Testis (tissue), 2 donors: ENCODE measurements at regions not wholly inside any gene's neighbourhood (a gene's known extent, or its start where the extent isn't known, plus 50 kb on each side); places are given as distances from the start of the nearest gene placed in this dataset.
"Not testable (repeated sequence)": the region's sequence is repeated elsewhere in the genome, so short reads cannot be mapped to it uniquely, and the experiment has no call there.

Experiments used
- DNase-seq: peaks from one replicate; pipeline ENCODE4 v3.0.0-alpha.2; 2019
- H3K27ac ChIP-seq, 2 donors: fragments of 200-600 bp; sonication (generic); one replicate each; pipeline ENCODE4 v1.5.1; 2019
- H3K27me3 ChIP-seq: fragments of 200-600 bp; sonication (generic); one replicate; pipeline ENCODE4 v1.5.1; 2019
- H3K36me3 ChIP-seq: fragments of 200-600 bp; sonication (generic); one replicate; pipeline ENCODE4 v1.5.1; 2017; ENCODE audit warnings: low read depth; ENCODE audit errors: missing control alignments
- H3K4me1 ChIP-seq: fragments of 200-600 bp; sonication (generic); one replicate; pipeline ENCODE4 v1.5.1; 2019
- H3K4me3 ChIP-seq, 2 donors: fragments of 200-600 bp; sonication (generic); one replicate each; pipeline ENCODE4 v1.5.1; 2017 to 2019
- H3K9me3 ChIP-seq: fragments of 200-600 bp; sonication (generic); one replicate; pipeline ENCODE4 v1.5.1; 2017
- CTCF ChIP-seq, 3 experiments: fragments of 450-650 bp in 2 of 3; fragments of 200-600 bp in 1 of 3; sonication (generic) in 1 of 3; IDR thresholded peaks; one replicate each; pipeline ENCODE4 v1.5.1; 2016 to 2019; ENCODE audit warnings: antibody characterized with exemption in 3 of 3, mild to moderate bottlenecking in 2 of 3, moderate library complexity in 1 of 3
- POLR2A ChIP-seq: fragments of 450-650 bp; IDR thresholded peaks from one replicate; pipeline ENCODE4 v1.6.1; 2017; ENCODE audit warnings: antibody characterized with exemption, mild to moderate bottlenecking, moderate library complexity
- WGBS, 2 donors: methylation state at CpG; one replicate each; pipeline ENCODE4 v1.1.5; 2018; 5-methylcytosine and 5-hydroxymethylcytosine counted together
- intact Hi-C: fragments of 100-400 bp; cut with DNase I; formaldehyde crosslinking; loops from one replicate; pipeline ENCODE4 v1.15.1; 2023; ENCODE audit warnings: low total_unique reads

DNA sequence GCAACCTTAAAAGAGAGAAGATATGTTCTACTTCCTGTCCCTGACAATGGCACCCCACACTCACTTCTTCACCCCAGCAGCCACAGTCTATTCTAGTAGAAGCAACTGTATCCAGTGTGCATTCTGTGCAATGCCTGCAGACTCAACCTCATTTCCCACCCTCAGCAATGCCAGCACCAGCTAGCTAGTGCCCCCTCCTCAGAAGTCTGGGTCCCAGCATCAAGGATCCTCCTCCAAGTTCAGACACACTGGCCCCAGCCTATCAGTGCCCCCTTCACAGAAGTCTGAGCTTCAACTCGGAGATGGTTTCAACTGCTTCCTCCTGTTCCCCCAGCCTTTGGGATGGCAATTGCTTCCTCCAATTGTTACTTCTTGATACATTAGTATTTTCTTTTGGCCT, 268.3 kb downstream of the MEX3B start:
- DNase-seq: no peak
- H3K9me3 ChIP-seq: no peaks in the 10 kb centered on the region
- no peak overlapping the region for H3K4me3 ChIP-seq
- TF ChIP-seq CTCF (IDR thresholded peaks at IDR 0.05): no peak
- no peak for TF ChIP-seq POLR2A
- H3K27me3 ChIP-seq: no peaks in the 10 kb centered on the region
- no peak overlapping the region for H3K27ac ChIP-seq
- peaks cover 9% of the 10 kb centered on the region for H3K4me1 ChIP-seq
- intact Hi-C loops: no loop called here
- no peaks in the 10 kb centered on the region for H3K36me3 ChIP-seq
- WGBS, 2 donors: 35 to 52% methylated on average over 1 of the region's 1 CpG

DNA sequence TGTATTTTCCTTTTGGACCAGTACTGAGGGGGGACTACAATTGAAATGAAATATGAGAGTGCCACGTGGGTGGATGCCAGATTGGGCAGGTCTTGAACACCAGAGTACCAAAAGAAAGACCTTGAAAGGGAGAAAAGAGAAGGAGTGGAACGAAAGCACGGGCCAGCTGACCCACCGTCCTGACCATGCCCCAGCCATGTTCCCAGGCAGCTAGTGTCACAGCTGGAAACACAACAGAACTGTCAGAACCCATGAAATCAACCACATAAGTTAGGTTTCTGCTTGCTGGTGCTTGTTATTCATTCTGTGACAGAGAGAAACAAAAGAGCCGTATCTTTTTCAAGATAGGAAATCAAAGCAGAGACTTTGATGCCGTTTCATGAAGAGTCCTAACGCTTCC, 268.8 kb downstream of the MEX3B start:
- DNase-seq: no peak
- TF ChIP-seq POLR2A (no peak), CTCF (IDR thresholded peaks at IDR 0.05) (no peak)
- no peak overlapping the region for H3K4me3 ChIP-seq
- H3K36me3 ChIP-seq: no peaks in the 10 kb centered on the region
- H3K4me1 ChIP-seq: peaks cover 9% of the 10 kb centered on the region
- no peak overlapping the region for H3K27ac ChIP-seq
- WGBS, 2 donors: 46 to 53% methylated on average over 7 of the region's 7 CpGs
- H3K27me3 ChIP-seq: no peaks in the 10 kb centered on the region
- H3K9me3 ChIP-seq: no peaks in the 10 kb centered on the region
- intact Hi-C loops: no loop called here

DNA sequence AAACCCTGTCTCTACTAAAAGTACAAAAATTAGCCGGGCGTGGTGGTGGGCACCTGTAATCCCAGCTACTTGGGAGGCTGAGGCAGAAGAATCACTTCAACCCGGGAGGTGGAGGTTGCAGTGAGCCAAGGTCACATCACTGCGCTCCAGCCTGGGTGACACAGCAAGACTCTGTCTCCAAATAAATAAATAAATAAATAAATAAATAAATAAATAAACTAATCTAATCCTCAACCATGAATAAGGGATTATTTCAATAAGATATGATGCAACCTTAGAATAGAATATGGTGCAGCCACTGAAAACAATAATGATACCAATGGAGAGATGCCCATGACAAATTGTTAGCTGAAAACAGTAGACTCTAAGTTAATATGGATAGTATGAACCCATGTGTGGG, 270.0 kb downstream of the MEX3B start:
- H3K9me3 ChIP-seq, H3K4me3 ChIP-seq, H3K36me3 ChIP-seq, H3K4me1 ChIP-seq, DNase-seq, H3K27ac ChIP-seq, intact Hi-C loops, H3K27me3 ChIP-seq: not testable (repeated sequence)
- 89 to 96% methylated on average over 4 of the region's 4 CpGs for WGBS, 2 donors

GRCh38 chr15:81774309-81774708, 271.5 kb downstream of the MEX3B start:
- Histone ChIP-seq H3K9me3 (no peaks in the 10 kb centered on the region), H3K36me3 (no peaks in the 10 kb centered on the region), H3K27ac (no peak overlapping the region), H3K27me3 (no peaks in the 10 kb centered on the region), H3K4me1 (peaks cover 9% of the 10 kb centered on the region), H3K4me3 (no peak overlapping the region)
- no peak for TF ChIP-seq POLR2A
- TF ChIP-seq CTCF (IDR thresholded peaks at IDR 0.05): no peak
- no peak for DNase-seq
- intact Hi-C loops: no loop called here

DNA sequence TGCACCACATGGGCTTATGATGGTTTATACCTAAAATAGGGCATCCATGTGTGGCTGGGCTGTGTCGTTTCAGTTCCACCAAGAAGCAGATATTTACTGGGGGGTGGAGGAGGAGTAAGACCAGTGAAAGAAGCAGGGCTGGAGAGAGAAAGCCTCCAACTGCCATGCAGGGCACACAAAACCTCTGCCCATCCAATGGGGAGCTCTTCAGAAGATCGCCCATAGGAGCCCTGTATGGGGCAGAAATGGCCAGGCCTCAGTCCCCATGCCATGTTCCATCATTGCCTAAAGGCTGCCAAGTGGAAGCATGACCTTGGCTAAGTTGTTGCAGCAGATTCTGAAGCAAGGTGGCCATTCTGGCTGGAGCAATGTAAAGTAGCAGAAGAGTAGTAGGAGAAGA, 277.0 kb downstream of the MEX3B start:
- 89 to 91% methylated on average over 2 of the region's 2 CpGs for WGBS, 2 donors
- intact Hi-C loops: no loop called here
- H3K36me3 ChIP-seq: no peaks in the 10 kb centered on the region

More for the DNA sequence above, 277.0 kb downstream of the MEX3B start:
- H3K4me1 ChIP-seq: no peaks in the 10 kb centered on the region
- H3K4me3 ChIP-seq: no peak overlapping the region
- no peaks in the 10 kb centered on the region for H3K27me3 ChIP-seq
- DNase-seq: no peak
- H3K9me3 ChIP-seq: no peaks in the 10 kb centered on the region
- H3K27ac ChIP-seq: no peak overlapping the region
- TF ChIP-seq CTCF (IDR thresholded peaks at IDR 0.05) (no peak), POLR2A (no peak)
